KOPT-K1 (cell line): ENCODE measurements at regions not wholly inside any gene's neighbourhood (a gene's known extent, or its start where the extent isn't known, plus 50 kb on each side); places are given as distances from the start of the nearest gene placed in this dataset.

ENCODE experiments used
- H3K27ac ChIP-seq: fragments of 200-600 bp; sonication (generic); 2 replicates; pipeline ENCODE4 v1.5.1; 2016; ENCODE audit warnings: antibody characterized with exemption, mild to moderate bottlenecking, low read depth, low read length; ENCODE audit not compliant: poor library complexity, severe bottlenecking
- H3K36me3 ChIP-seq: fragments of 200-600 bp; sonication (generic); 2 replicates; pipeline ENCODE4 v1.5.1; 2017; ENCODE audit warnings: antibody characterized with exemption, mild to moderate bottlenecking, low read length, moderate library complexity; ENCODE audit not compliant: insufficient read depth
- H3K9me3 ChIP-seq: fragments of 200-600 bp; sonication (generic); 2 replicates; pipeline ENCODE4 v1.5.1; 2017; ENCODE audit warnings: antibody characterized with exemption, low read length, mild to moderate bottlenecking; ENCODE audit not compliant: insufficient read depth, poor library complexity, severe bottlenecking

- no peak overlapping the region for H3K27ac ChIP-seq
- H3K9me3 ChIP-seq = no peaks in the 10 kb centered on the region
- H3K36me3 ChIP-seq = no peaks in the 10 kb centered on the region
These were observed 179.0 kb downstream of the CEP135 start for GRCh38 chr4:56127716-56128115.

DNA sequence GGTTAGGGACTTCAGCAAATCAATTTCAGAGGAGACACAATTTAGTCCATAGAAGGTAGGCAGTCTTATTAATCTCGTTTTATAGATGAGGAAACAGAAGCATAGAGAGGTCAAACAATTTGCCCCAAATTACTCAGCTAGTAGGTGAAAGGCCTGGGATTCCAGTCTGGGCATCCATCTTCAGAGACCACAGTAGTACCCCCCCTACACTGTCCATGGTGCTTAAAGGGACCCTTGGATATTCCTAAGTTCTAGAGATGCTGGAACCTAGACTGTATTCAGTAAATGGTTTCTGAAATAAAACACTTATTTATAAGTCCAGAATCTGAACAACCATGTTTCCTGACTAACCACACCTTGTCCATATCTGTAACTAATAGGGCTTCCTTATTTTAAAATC is 174.8 kb downstream of the CEP135 start:
- Histone ChIP-seq H3K27ac (no peak overlapping the region), H3K9me3 (no peaks in the 10 kb centered on the region), H3K36me3 (no peaks in the 10 kb centered on the region)

DNA sequence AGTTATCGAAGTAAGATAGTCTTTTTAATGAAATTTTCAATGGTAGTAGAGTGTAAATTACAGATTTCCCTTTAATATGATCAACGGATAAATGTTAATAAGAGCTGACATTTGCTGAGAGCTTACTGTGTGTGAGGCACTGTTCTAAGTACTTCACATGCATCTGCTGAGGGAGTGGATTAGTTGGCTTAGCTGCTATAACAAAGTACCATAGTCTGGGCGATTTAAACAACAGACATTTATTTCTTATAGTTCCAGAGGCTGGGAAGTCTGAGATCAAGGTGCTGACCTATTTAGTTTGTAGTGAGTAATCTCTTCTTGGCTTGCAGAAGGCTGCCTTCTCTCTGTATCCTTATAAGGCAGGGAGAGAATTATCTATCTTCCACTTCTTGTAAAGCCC is 174.3 kb downstream of the CEP135 start:
- H3K9me3 ChIP-seq = no peaks in the 10 kb centered on the region
- H3K27ac ChIP-seq = no peak overlapping the region

DNA sequence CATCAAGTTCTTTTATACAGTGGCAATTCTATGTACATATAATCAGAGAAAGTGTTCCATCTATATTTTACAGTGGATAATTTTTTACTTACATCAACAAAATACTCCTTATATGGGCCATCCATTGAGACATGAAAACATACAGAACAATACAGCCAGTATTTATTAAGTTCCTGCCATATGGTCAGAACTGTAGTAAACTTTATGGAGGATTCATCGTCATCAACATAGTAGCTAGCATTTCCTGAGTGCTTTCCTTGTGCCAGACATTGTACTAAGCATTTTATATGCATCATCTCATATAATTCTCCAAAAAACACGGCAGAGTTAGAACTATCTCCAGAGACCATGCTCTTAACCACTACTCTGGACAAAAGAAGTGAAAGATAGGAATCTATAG is 170.1 kb downstream of the CEP135 start:
- Histone ChIP-seq H3K36me3 (no peaks in the 10 kb centered on the region), H3K27ac (no peak overlapping the region), H3K9me3 (no peaks in the 10 kb centered on the region)

More for the DNA sequence above, 174.3 kb downstream of the CEP135 start:
- H3K36me3 ChIP-seq = no peaks in the 10 kb centered on the region

GRCh38 chr4:56118055-56118454 is 169.3 kb downstream of the CEP135 start:
- no peaks in the 10 kb centered on the region for H3K36me3 ChIP-seq
- H3K9me3 ChIP-seq = no peaks in the 10 kb centered on the region
- H3K27ac ChIP-seq = no peak overlapping the region

GRCh38 chr4:56115898-56116297 is 167.2 kb downstream of the CEP135 start:
- H3K27ac ChIP-seq = no peak overlapping the region
- H3K9me3 ChIP-seq = no peaks in the 10 kb centered on the region
- no peaks in the 10 kb centered on the region for H3K36me3 ChIP-seq

DNA sequence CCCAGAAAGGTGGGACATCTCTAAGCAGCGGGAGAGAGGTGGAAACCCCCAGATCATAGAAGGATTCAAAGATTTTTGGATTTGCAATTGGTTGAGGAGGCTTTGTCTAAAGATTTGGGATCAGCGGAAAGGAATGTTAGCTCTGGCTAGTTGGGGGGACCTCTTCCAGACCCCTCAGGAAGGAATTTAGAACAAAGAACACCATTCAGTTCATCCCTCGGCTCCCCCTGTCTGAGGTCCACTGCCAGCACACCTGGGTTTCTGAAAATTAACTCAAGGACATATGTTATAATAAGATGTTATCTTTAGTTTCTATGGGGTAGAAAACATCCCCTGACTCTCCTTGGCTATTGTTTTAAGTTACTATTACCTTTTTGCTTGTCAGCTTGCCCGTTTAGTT is 163.6 kb downstream of the CEP135 start:
- H3K36me3 ChIP-seq = no peaks in the 10 kb centered on the region
- H3K9me3 ChIP-seq = no peaks in the 10 kb centered on the region
- no peak overlapping the region for H3K27ac ChIP-seq

DNA sequence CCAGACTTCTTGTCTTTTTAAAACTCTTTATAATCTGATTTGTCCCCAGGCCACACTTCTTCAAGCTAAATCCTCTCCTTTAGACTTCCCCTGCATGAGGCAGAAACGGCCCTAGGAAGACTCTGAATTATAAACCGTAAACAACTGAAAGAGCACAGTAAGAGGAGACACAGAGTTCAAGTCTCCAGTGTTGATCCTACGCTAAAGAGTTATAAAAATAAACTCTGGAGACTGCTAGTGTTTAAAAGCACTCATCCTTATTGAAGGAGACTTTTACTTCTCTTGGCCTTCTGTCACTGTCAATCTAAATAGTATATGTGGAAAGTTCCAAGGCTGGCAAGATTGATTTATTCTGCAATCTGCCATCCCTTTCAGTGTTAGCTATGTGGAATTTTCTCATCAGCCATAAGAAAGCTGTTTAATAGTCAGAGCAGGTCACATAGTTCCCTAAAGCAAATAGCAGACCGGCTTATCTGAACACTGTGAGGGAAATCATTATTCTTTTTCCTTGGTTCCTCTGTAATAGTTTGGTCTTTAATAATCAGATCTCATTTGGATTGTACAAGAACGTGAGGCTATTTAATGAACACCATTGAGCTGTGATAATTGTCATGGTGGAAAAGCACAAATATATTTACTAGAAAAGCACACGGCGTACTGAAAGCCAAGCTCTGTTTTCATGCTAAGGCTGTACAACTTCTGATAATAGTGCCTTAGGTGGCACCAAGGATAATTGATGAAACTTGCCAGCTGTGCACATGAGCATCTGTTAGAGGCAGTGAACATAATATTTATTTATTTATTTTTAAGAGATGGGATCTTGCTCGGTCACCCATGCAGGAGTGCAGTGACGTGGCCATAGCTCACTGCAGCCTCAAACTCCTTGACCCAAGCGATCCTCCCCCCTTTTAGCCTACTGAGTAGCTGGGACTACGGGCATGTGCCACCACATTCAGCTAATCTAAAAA is 157.7 kb downstream of the CEP135 start:
- H3K36me3 ChIP-seq = no peaks in the 10 kb centered on the region
- no peak overlapping the region for H3K27ac ChIP-seq
- H3K9me3 ChIP-seq = no peaks in the 10 kb centered on the region

DNA sequence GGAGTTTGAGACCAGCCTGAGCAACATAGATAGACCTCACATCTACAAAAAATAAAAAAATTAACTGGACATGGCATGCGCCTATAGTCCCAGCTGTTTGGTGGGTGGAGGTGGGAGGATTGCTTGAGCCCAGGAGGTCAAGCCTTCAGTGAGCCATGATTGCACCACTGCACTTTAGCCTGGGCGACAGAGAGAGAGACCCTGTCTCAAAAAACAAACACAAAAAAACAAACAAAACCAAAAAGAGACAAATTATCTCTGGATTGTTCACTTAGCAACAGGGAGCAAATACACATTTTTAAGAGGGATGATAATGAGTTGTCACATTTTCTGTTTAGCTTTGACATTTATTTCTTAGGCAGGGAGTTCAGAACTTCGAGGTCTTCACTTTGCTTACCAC is 155.4 kb downstream of the CEP135 start:
- Histone ChIP-seq H3K36me3 (no peaks in the 10 kb centered on the region), H3K27ac (no peak overlapping the region), H3K9me3 (no peaks in the 10 kb centered on the region)

DNA sequence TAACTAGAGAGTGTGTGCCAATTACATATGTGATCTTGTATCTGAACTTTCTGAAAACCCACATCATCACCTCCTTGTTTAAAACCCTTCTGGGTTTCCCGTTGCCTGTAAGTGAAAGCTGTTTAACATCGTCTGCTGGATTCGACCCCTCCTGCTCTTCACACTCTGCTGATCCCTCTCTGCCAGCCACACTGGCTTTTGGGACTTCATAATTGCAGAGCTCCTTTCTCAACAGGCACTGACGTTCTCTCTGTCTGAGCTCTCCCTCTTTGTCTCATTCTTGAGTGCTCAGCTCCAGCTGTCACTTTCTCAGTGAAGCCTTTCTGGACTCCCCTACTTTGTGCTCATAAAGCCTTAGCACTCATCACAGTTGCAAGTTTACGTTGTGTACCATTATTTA is 153.9 kb downstream of the CEP135 start:
- Histone ChIP-seq H3K36me3 (no peaks in the 10 kb centered on the region), H3K9me3 (no peaks in the 10 kb centered on the region), H3K27ac (no peak overlapping the region)

DNA sequence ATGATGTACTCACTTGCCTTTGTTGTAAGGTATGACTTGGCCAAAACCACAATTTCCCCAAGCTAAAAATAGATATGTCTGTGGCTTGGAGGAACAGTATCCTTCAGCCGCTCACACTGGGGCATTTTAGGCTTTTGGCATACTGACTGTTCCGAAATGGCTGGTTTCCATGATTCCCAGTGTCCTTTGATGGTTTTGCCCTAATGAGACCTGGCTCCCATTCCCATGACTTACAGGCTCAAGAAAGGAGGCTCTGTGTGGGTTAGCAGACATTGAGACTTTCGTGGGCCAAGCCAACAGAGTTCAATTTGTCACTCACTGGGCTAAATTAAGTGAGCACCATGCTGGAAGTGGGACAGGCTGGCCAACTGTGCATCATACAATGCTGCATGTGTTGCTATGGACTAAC is 150.6 kb downstream of the CEP135 start:
- Histone ChIP-seq H3K27ac (no peak overlapping the region), H3K36me3 (no peaks in the 10 kb centered on the region), H3K9me3 (no peaks in the 10 kb centered on the region)

DNA sequence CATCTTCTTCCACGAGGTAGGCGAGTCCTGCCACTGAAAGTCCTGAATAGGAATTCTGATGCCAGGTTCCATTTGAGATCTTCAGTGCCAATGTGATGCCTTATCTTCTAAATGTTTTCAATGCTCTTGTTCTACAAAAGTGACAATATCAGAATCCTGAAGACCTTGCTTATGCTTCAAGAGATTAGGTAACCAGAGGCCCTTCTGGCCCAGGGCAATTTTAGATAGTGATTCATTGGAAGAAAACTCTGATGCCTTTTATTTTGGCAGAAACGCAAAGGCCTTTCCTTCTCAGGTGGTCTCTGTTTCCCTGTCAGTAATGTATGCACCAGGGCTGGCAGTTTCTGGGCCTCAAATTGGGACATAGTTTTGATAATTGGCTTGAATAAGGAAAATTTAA is 144.8 kb downstream of the CEP135 start:
- Histone ChIP-seq H3K27ac (no peak overlapping the region), H3K36me3 (no peaks in the 10 kb centered on the region), H3K9me3 (no peaks in the 10 kb centered on the region)

GRCh38 chr4:56092540-56092939 is 143.8 kb downstream of the CEP135 start:
- no peaks in the 10 kb centered on the region for H3K36me3 ChIP-seq
- no peaks in the 10 kb centered on the region for H3K9me3 ChIP-seq
- H3K27ac ChIP-seq = no peak overlapping the region

GRCh38 chr4:56086561-56086960 is 137.8 kb downstream of the CEP135 start:
- H3K36me3 ChIP-seq = no peaks in the 10 kb centered on the region
- H3K27ac ChIP-seq = no peak overlapping the region
- no peaks in the 10 kb centered on the region for H3K9me3 ChIP-seq

DNA sequence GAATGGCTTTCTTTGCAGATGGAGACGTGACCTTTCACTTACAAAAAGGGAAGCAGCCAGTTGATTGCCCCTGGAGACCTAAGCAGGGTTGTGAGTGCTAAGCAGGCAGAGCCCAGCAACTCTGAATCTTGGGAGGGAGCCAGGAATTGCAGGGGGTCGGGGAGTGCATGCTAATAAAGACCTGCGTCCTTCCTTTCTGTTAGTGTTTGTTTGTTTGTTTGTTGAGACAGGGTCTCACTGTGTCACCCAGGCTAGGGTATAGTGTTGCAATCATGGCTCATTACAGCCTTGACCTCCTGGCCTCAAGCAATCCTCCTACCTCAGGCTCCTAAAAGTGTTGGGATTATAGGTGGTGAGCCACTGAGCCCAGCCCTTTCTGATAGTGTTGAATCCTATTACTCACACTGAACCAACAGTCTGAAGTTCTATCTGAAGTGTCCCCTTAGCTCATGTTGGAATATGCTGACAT is 137.4 kb downstream of the CEP135 start:
- no peaks in the 10 kb centered on the region for H3K36me3 ChIP-seq
- H3K9me3 ChIP-seq = no peaks in the 10 kb centered on the region
- no peak overlapping the region for H3K27ac ChIP-seq

DNA sequence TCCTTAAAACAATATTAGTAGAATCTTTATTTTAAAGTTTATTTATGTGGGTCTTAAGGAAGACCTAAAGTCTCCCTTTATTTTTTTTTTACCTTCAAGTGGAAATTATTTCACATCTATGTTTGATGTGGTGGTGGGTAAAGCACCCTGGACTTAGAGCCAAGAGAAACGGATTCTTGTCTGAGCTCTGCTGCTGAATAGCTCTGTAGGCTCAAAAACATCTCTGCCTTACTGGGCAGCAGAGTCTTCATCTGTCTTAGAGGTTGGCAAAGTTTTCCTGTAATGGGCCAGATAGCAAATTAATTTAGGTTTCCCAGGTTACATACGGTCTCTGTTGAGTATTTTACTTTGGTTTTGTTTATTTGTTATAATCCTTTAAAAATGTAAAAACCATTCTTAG is 136.5 kb downstream of the CEP135 start:
- Histone ChIP-seq H3K27ac (no peak overlapping the region), H3K9me3 (no peaks in the 10 kb centered on the region)

More for the DNA sequence above, 136.5 kb downstream of the CEP135 start:
- no peaks in the 10 kb centered on the region for H3K36me3 ChIP-seq
